ENCODE measurements at regions not wholly inside any gene's neighbourhood (a gene's known extent, or its start where the extent isn't known, plus 50 kb on each side); places are given as distances from the start of the nearest gene placed in this dataset.

DNA sequence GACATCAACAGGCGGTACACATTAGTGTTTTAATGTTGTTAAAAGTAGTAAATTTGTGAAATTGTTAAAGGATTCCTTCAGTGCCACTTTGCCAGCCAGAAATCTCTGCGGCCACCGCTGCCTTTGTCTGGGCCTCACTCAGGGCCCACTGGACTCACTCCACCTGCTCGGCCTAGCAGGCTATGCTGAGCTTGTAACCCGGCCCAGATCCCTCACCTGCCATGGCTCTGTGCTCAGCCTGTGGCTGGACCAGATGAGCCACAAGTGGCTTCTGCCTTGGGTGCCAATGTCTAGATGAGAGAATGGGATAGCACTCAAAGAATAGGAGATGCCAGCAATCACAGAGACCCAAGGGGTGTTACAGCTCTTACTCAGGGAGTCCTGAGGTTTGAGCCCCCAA lies 1228.0 kb downstream of the DIAPH3 start (continued):
- TF ChIP-seq ZNF425 (CRISPR knock-in tag; conservative IDR thresholded peaks at IDR 0.05) (no peak), E2F5 (CRISPR knock-in tag; IDR thresholded peaks at IDR 0.05) (no peak), ZNF232 (CRISPR knock-in tag; IDR thresholded peaks at IDR 0.05) (no peak), MLX (CRISPR knock-in tag; IDR thresholded peaks at IDR 0.05) (no peak), CREM (CRISPR knock-in tag; IDR thresholded peaks at IDR 0.05) (no peak), GABPB1 (CRISPR knock-in tag; IDR thresholded peaks at IDR 0.05) (no peak), MAX (CRISPR knock-in tag; IDR thresholded peaks at IDR 0.05) (no peak)
- TF ChIP-seq, protein P1, sequence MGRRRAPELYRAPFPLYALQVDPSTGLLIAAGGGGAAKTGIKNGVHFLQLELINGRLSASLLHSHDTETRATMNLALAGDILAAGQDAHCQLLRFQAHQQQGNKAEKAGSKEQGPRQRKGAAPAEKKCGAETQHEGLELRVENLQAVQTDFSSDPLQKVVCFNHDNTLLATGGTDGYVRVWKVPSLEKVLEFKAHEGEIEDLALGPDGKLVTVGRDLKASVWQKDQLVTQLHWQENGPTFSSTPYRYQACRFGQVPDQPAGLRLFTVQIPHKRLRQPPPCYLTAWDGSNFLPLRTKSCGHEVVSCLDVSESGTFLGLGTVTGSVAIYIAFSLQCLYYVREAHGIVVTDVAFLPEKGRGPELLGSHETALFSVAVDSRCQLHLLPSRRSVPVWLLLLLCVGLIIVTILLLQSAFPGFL (CRISPR knock-in tag; IDR thresholded peaks at IDR 0.05; ENCODE audit: borderline replicate concordance): no peak
- TF ChIP-seq, protein P2, sequence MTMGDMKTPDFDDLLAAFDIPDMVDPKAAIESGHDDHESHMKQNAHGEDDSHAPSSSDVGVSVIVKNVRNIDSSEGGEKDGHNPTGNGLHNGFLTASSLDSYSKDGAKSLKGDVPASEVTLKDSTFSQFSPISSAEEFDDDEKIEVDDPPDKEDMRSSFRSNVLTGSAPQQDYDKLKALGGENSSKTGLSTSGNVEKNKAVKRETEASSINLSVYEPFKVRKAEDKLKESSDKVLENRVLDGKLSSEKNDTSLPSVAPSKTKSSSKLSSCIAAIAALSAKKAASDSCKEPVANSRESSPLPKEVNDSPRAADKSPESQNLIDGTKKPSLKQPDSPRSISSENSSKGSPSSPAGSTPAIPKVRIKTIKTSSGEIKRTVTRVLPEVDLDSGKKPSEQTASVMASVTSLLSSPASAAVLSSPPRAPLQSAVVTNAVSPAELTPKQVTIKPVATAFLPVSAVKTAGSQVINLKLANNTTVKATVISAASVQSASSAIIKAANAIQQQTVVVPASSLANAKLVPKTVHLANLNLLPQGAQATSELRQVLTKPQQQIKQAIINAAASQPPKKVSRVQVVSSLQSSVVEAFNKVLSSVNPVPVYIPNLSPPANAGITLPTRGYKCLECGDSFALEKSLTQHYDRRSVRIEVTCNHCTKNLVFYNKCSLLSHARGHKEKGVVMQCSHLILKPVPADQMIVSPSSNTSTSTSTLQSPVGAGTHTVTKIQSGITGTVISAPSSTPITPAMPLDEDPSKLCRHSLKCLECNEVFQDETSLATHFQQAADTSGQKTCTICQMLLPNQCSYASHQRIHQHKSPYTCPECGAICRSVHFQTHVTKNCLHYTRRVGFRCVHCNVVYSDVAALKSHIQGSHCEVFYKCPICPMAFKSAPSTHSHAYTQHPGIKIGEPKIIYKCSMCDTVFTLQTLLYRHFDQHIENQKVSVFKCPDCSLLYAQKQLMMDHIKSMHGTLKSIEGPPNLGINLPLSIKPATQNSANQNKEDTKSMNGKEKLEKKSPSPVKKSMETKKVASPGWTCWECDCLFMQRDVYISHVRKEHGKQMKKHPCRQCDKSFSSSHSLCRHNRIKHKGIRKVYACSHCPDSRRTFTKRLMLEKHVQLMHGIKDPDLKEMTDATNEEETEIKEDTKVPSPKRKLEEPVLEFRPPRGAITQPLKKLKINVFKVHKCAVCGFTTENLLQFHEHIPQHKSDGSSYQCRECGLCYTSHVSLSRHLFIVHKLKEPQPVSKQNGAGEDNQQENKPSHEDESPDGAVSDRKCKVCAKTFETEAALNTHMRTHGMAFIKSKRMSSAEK (CRISPR knock-in tag; IDR thresholded peaks at IDR 0.05; ENCODE audit: borderline replicate concordance): no peak

GRCh38 chr13:58946274-58946673 lies 1217.5 kb downstream of the DIAPH3 start:
- no peak for DNase-seq (ENCODE audit: low spot score)
- no peak for TF ChIP-seq ATF1 (CRISPR knock-in tag; IDR thresholded peaks at IDR 0.05)
- no peak for TF ChIP-seq FOXK1 (CRISPR knock-in tag; IDR thresholded peaks at IDR 0.05)
- TF ChIP-seq ZNF121 (CRISPR knock-in tag; IDR thresholded peaks at IDR 0.05): no peak
- TF ChIP-seq TEAD4 (CRISPR knock-in tag; IDR thresholded peaks at IDR 0.05): no peak
- no peak for TF ChIP-seq KAT7 (CRISPR knock-in tag; IDR thresholded peaks at IDR 0.05; ENCODE audit: borderline replicate concordance)
- TF ChIP-seq, protein P3, sequence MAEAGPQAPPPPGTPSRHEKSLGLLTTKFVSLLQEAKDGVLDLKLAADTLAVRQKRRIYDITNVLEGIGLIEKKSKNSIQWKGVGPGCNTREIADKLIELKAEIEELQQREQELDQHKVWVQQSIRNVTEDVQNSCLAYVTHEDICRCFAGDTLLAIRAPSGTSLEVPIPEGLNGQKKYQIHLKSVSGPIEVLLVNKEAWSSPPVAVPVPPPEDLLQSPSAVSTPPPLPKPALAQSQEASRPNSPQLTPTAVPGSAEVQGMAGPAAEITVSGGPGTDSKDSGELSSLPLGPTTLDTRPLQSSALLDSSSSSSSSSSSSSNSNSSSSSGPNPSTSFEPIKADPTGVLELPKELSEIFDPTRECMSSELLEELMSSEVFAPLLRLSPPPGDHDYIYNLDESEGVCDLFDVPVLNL (CRISPR knock-in tag; IDR thresholded peaks at IDR 0.05; ENCODE audit: borderline replicate concordance, low read depth): no peak
- no peak for TF ChIP-seq ATF3 (CRISPR knock-in tag; conservative IDR thresholded peaks at IDR 0.05)
- TF ChIP-seq JAZF1 (CRISPR knock-in tag; IDR thresholded peaks at IDR 0.05): no peak
- TF ChIP-seq, protein P4, sequence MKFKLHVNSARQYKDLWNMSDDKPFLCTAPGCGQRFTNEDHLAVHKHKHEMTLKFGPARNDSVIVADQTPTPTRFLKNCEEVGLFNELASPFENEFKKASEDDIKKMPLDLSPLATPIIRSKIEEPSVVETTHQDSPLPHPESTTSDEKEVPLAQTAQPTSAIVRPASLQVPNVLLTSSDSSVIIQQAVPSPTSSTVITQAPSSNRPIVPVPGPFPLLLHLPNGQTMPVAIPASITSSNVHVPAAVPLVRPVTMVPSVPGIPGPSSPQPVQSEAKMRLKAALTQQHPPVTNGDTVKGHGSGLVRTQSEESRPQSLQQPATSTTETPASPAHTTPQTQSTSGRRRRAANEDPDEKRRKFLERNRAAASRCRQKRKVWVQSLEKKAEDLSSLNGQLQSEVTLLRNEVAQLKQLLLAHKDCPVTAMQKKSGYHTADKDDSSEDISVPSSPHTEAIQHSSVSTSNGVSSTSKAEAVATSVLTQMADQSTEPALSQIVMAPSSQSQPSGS (CRISPR knock-in tag; IDR thresholded peaks at IDR 0.05; ENCODE audit: borderline replicate concordance, low read depth): no peak
- TF ChIP-seq EMX1 (CRISPR knock-in tag; IDR thresholded peaks at IDR 0.05): no peak
- no peak for TF ChIP-seq SOX15 (CRISPR knock-in tag; IDR thresholded peaks at IDR 0.05)
- TF ChIP-seq RELA (CRISPR knock-in tag; IDR thresholded peaks at IDR 0.05; ENCODE audit: borderline replicate concordance): no peak
- no peak for TF ChIP-seq ZBTB21 (CRISPR knock-in tag; IDR thresholded peaks at IDR 0.05; ENCODE audit: borderline replicate concordance)
- no peak for TF ChIP-seq NR3C1 (CRISPR knock-in tag; conservative IDR thresholded peaks at IDR 0.05; ENCODE audit: low read depth)
- POLR2A ChIA-PET: no interaction called here

More at GRCh38 chr13:58946274-58946673, 1217.5 kb downstream of the DIAPH3 start:
- H3K4me3 Mint-ChIP-seq: no peak overlapping the region
- CTCF ChIA-PET: no interaction called here
- peaks cover 43% of the 10 kb centered on the region for H3K36me3 Mint-ChIP-seq
- no peaks in the 10 kb centered on the region for H3K4me1 Mint-ChIP-seq
- peaks cover 71% of the 10 kb centered on the region for H3K9me3 Mint-ChIP-seq
- no peaks in the 10 kb centered on the region for H3K27me3 Mint-ChIP-seq (ENCODE audit: low read depth)
- no peak overlapping the region for H3K27ac Mint-ChIP-seq
- no peak for ATAC-seq

Measured in WTC11 (cell line).